KMS-11 (cell line): ENCODE measurements at regions not wholly inside any gene's neighbourhood (a gene's known extent, or its start where the extent isn't known, plus 50 kb on each side); places are given as distances from the start of the nearest gene placed in this dataset.

ENCODE experiments used
- H2AFZ ChIP-seq: fragments of 200-600 bp; sonication (generic); 2 replicates; pipeline ENCODE4 v1.6.1; 2016; ENCODE audit warnings: antibody characterized with exemption, mixed run types, low read depth
- H3K27ac ChIP-seq: fragments of 200-600 bp; sonication (generic); 2 replicates; pipeline ENCODE4 v1.6.1; 2016; ENCODE audit warnings: mild to moderate bottlenecking, mixed run types
- H3K27me3 ChIP-seq: fragments of 200-600 bp; sonication (generic); 2 replicates; pipeline ENCODE4 v1.6.1; 2017; ENCODE audit warnings: mild to moderate bottlenecking, low read depth, mixed run types, moderate library complexity; ENCODE audit not compliant: insufficient read depth
- H3K36me3 ChIP-seq: fragments of 200-600 bp; sonication (generic); 2 replicates; pipeline ENCODE4 v1.6.1; 2017; ENCODE audit warnings: mild to moderate bottlenecking, mixed run types; ENCODE audit not compliant: insufficient read depth
- H3K4me1 ChIP-seq: fragments of 200-600 bp; sonication (generic); 2 replicates; pipeline ENCODE4 v1.6.1; 2016; ENCODE audit warnings: mild to moderate bottlenecking, low read depth, mixed run types; ENCODE audit not compliant: poor library complexity, severe bottlenecking
- H3K4me2 ChIP-seq: fragments of 200-600 bp; sonication (generic); 2 replicates; pipeline ENCODE4 v1.7.0; 2016; ENCODE audit warnings: mild to moderate bottlenecking, mixed run types
- H3K4me3 ChIP-seq: fragments of 200-600 bp; sonication (generic); IDR thresholded peaks from 2 replicates; pipeline ENCODE4 v1.6.1; 2017; ENCODE audit warnings: low read depth, low read length, mixed read lengths; ENCODE audit not compliant: insufficient read depth
- H3K79me2 ChIP-seq: fragments of 200-600 bp; sonication (generic); 2 replicates; pipeline ENCODE4 v1.6.1; 2016; ENCODE audit warnings: low read depth, mixed run types; ENCODE audit not compliant: insufficient read depth
- H3K9ac ChIP-seq: fragments of 200-600 bp; sonication (generic); 2 replicates; pipeline ENCODE4 v1.6.1; 2016; ENCODE audit warnings: mild to moderate bottlenecking, mixed run types
- H4K20me1 ChIP-seq: fragments of 200-600 bp; sonication (generic); 2 replicates; pipeline ENCODE4 v1.6.1; 2016; ENCODE audit warnings: mild to moderate bottlenecking, mixed run types; ENCODE audit not compliant: insufficient read depth
- CTCF ChIP-seq: fragments of 200-600 bp; sonication (generic); conservative IDR thresholded peaks from 2 replicates; pipeline ENCODE4 v1.6.1; 2017; ENCODE audit warnings: low read depth, mild to moderate bottlenecking, antibody characterized with exemption, low read length, moderate library complexity, mixed read lengths

- TF ChIP-seq CTCF, result no peak
- Histone ChIP-seq H3K4me2 (no peak overlapping the region), H2AFZ (no peak overlapping the region), H4K20me1 (no peaks in the 10 kb centered on the region), H3K36me3 (no peaks in the 10 kb centered on the region), H3K27ac (no peak overlapping the region), H3K27me3 (no peaks in the 10 kb centered on the region), H3K79me2 (no peaks in the 10 kb centered on the region), H3K4me1 (no peaks in the 10 kb centered on the region), H3K9ac (no peak overlapping the region), H3K4me3 (no peak overlapping the region)
These were observed 453.2 kb downstream of the PRR16 start for GRCh38 chr5:120917214-120917758.

GRCh38 chr5:120919017-120919416 is 454.9 kb downstream of the PRR16 start:
- Histone ChIP-seq H3K4me1 (no peaks in the 10 kb centered on the region), H4K20me1 (no peaks in the 10 kb centered on the region), H3K27ac (no peak overlapping the region), H3K79me2 (no peaks in the 10 kb centered on the region), H3K4me3 (no peak overlapping the region), H3K9ac (no peak overlapping the region), H3K27me3 (no peaks in the 10 kb centered on the region), H2AFZ (no peak overlapping the region), H3K4me2 (no peak overlapping the region), H3K36me3 (no peaks in the 10 kb centered on the region)
- TF ChIP-seq CTCF, result no peak

GRCh38 chr5:120923026-120923425 is 458.9 kb downstream of the PRR16 start:
- no peaks in the 10 kb centered on the region for H3K4me1 ChIP-seq
- H3K4me3 ChIP-seq, result no peak overlapping the region
- no peak overlapping the region for H3K9ac ChIP-seq
- H3K79me2 ChIP-seq, result no peaks in the 10 kb centered on the region
- H3K27me3 ChIP-seq, result no peaks in the 10 kb centered on the region
- no peaks in the 10 kb centered on the region for H3K36me3 ChIP-seq
- no peak overlapping the region for H3K4me2 ChIP-seq
- H3K27ac ChIP-seq, result no peak overlapping the region
- no peak overlapping the region for H2AFZ ChIP-seq
- H4K20me1 ChIP-seq, result no peaks in the 10 kb centered on the region
- no peak for TF ChIP-seq CTCF

- no peak for TF ChIP-seq CTCF
- Histone ChIP-seq H3K4me3 (no peak overlapping the region), H3K4me1 (no peaks in the 10 kb centered on the region), H3K27ac (no peak overlapping the region), H4K20me1 (no peaks in the 10 kb centered on the region), H3K9ac (no peak overlapping the region), H3K27me3 (no peaks in the 10 kb centered on the region), H3K4me2 (no peak overlapping the region), H3K36me3 (no peaks in the 10 kb centered on the region), H3K79me2 (no peaks in the 10 kb centered on the region), H2AFZ (no peak overlapping the region)
These were observed 462.4 kb downstream of the PRR16 start for GRCh38 chr5:120926471-120926870.
